ENCODE measurements at regions not wholly inside any gene's neighbourhood (a gene's known extent, or its start where the extent isn't known, plus 50 kb on each side); places are given as distances from the start of the nearest gene placed in this dataset.

GRCh38 chr16:86170720-86171119 lies 271.8 kb downstream of the IRF8 start:
- no peak for DNase-seq
- no peaks in the 10 kb centered on the region for H3K36me3 ChIP-seq (ENCODE audit: low read depth, missing control alignments)
- WGBS, 2 donors, result 88% methylated on average over 5 of the region's 5 CpGs

GRCh38 chr16:86171329-86171728 lies 272.4 kb downstream of the IRF8 start:
- no peak overlapping the region for H3K27ac ChIP-seq
- DNase-seq, result no peak
- no peaks in the 10 kb centered on the region for H3K4me1 ChIP-seq
- no peaks in the 10 kb centered on the region for H3K36me3 ChIP-seq (ENCODE audit: low read depth, missing control alignments)
- 82 to 91% methylated on average over 5 of the region's 5 CpGs for WGBS, 2 donors
- intact Hi-C loops (cut with DNase I; ENCODE audit: low total_unique reads), result no loop called here
- H3K9me3 ChIP-seq, result no peaks in the 10 kb centered on the region
- H3K27me3 ChIP-seq, result no peaks in the 10 kb centered on the region
- H3K4me3 ChIP-seq, result no peak overlapping the region
- no peak for TF ChIP-seq CTCF (IDR thresholded peaks at IDR 0.05)
- TF ChIP-seq POLR2A (IDR thresholded peaks at IDR 0.05), result no peak

More at GRCh38 chr16:86170720-86171119, 271.8 kb downstream of the IRF8 start:
- intact Hi-C loops (cut with DNase I; ENCODE audit: low total_unique reads), result no loop called here
- no peaks in the 10 kb centered on the region for H3K4me1 ChIP-seq
- no peaks in the 10 kb centered on the region for H3K27me3 ChIP-seq
- H3K27ac ChIP-seq, result no peak overlapping the region
- no peak overlapping the region for H3K4me3 ChIP-seq
- H3K9me3 ChIP-seq, result no peaks in the 10 kb centered on the region
- no peak for TF ChIP-seq CTCF (IDR thresholded peaks at IDR 0.05)
- TF ChIP-seq POLR2A (IDR thresholded peaks at IDR 0.05), result no peak

GRCh38 chr16:86175816-86176215 lies 276.9 kb downstream of the IRF8 start:
- no peaks in the 10 kb centered on the region for H3K4me1 ChIP-seq
- H3K36me3 ChIP-seq (ENCODE audit: low read depth, missing control alignments), result no peaks in the 10 kb centered on the region
- intact Hi-C loops (cut with DNase I; ENCODE audit: low total_unique reads), result no loop called here
- TF ChIP-seq POLR2A (IDR thresholded peaks at IDR 0.05), result no peak
- TF ChIP-seq CTCF (IDR thresholded peaks at IDR 0.05), result no peak
- no peak for DNase-seq
- H3K9me3 ChIP-seq, result no peaks in the 10 kb centered on the region
- WGBS, 2 donors, result 75 to 83% methylated on average over 3 of the region's 3 CpGs
- H3K27ac ChIP-seq, result no peak overlapping the region
- H3K4me3 ChIP-seq, result no peak overlapping the region
- H3K27me3 ChIP-seq, result no peaks in the 10 kb centered on the region

GRCh38 chr16:86176462-86176861 lies 277.5 kb downstream of the IRF8 start:
- Histone ChIP-seq H3K27me3 (no peaks in the 10 kb centered on the region), H3K36me3 (ENCODE audit: low read depth, missing control alignments) (no peaks in the 10 kb centered on the region), H3K27ac (no peak overlapping the region), H3K4me1 (no peaks in the 10 kb centered on the region), H3K4me3 (no peak overlapping the region), H3K9me3 (no peaks in the 10 kb centered on the region)
- intact Hi-C loops (cut with DNase I; ENCODE audit: low total_unique reads), result no loop called here
- DNase-seq, result no peak
- WGBS, 2 donors, result 94 to 95% methylated on average over 3 of the region's 3 CpGs
- no peak for TF ChIP-seq POLR2A (IDR thresholded peaks at IDR 0.05)
- TF ChIP-seq CTCF (IDR thresholded peaks at IDR 0.05), result no peak

GRCh38 chr16:86180244-86180643 lies 281.3 kb downstream of the IRF8 start:
- H3K4me3 ChIP-seq, result no peak overlapping the region
- H3K9me3 ChIP-seq, result no peaks in the 10 kb centered on the region
- no peak overlapping the region for H3K27ac ChIP-seq
- no peaks in the 10 kb centered on the region for H3K27me3 ChIP-seq
- DNase-seq, result no peak
- no peaks in the 10 kb centered on the region for H3K36me3 ChIP-seq (ENCODE audit: low read depth, missing control alignments)
- no peaks in the 10 kb centered on the region for H3K4me1 ChIP-seq
- intact Hi-C loops (cut with DNase I; ENCODE audit: low total_unique reads), result no loop called here
- WGBS, 2 donors, result 50% methylated on average over 13 of the region's 13 CpGs
- no peak for TF ChIP-seq CTCF (IDR thresholded peaks at IDR 0.05)
- no peak for TF ChIP-seq POLR2A (IDR thresholded peaks at IDR 0.05)

All from testis (tissue), 2 donors.